IPS-18a (cell line): ENCODE measurements at regions not wholly inside any gene's neighbourhood (a gene's known extent, or its start where the extent isn't known, plus 50 kb on each side); places are given as distances from the start of the nearest gene placed in this dataset.

Experiments
- H3K27ac ChIP-seq: one replicate; pipeline ENCODE4 v1.5.1; 2013; ENCODE audit warnings: low read length
- H3K27me3 ChIP-seq: one replicate; pipeline ENCODE4 v1.6.1; 2013; ENCODE audit warnings: mild to moderate bottlenecking, low read length; ENCODE audit not compliant: control insufficient read depth, insufficient read depth
- H3K36me3 ChIP-seq: one replicate; pipeline ENCODE4 v1.6.1; 2013; ENCODE audit warnings: low read depth, low read length; ENCODE audit not compliant: control insufficient read depth
- H3K4me1 ChIP-seq: one replicate; pipeline ENCODE4 v1.6.1; 2013; ENCODE audit warnings: low read depth, low read length; ENCODE audit not compliant: control insufficient read depth
- H3K4me3 ChIP-seq: one replicate; pipeline ENCODE4 v1.5.1; 2013; ENCODE audit warnings: low read length
- H3K9ac ChIP-seq: one replicate; pipeline ENCODE4 v1.6.1; 2013; ENCODE audit warnings: mild to moderate bottlenecking, low read length, moderate library complexity
- H3K9me3 ChIP-seq: one replicate; pipeline ENCODE4 v1.6.1; 2013; ENCODE audit warnings: low read depth, low read length; ENCODE audit not compliant: control insufficient read depth

DNA sequence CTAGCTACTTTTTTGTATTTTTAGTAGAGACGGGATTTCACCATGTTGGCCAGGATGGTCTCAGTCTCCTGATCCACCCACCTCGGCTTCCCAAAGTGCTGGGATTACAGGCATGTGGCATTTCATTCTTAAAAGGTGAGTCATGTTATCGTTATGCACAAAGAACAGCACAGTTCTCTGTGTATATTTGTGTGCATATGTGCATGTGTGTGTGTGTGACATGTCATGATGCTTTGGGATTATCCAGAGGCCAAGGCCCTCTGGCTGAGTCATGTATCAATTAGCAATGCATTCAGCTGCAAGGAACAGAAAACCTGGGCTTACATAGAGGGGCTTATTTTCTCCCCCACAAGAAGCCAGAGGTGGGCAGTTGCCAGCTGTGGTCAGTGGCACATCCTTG lies 301.7 kb upstream of the KAZN start:
- H3K27me3 ChIP-seq: no peaks in the 10 kb centered on the region
- H3K4me1 ChIP-seq: peaks cover 5% of the 10 kb centered on the region
- H3K4me3 ChIP-seq: no peak overlapping the region
- H3K36me3 ChIP-seq: no peaks in the 10 kb centered on the region
- no peak overlapping the region for H3K9ac ChIP-seq
- no peak overlapping the region for H3K27ac ChIP-seq
- no peaks in the 10 kb centered on the region for H3K9me3 ChIP-seq

DNA sequence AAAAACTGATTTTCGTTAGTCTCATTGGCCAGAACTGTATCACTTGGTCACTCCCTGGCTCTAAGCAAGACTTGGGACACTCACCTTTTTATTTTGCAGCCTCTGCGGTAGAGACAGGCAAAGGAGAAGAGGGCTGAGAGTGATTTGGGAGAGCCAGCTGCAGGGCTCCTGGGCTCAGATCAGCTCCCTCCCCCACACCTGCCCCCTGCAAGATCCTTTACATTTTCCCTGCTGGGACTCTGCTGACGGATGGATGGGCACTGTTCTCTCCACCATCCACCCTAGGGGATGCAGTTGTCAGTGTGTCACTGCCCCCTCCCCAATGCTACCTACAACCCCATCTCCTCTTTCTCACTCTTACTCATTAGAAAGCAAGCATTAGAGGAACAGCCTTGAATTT lies 301.1 kb upstream of the KAZN start:
- Histone ChIP-seq H3K36me3 (no peaks in the 10 kb centered on the region), H3K27me3 (no peaks in the 10 kb centered on the region)

DNA sequence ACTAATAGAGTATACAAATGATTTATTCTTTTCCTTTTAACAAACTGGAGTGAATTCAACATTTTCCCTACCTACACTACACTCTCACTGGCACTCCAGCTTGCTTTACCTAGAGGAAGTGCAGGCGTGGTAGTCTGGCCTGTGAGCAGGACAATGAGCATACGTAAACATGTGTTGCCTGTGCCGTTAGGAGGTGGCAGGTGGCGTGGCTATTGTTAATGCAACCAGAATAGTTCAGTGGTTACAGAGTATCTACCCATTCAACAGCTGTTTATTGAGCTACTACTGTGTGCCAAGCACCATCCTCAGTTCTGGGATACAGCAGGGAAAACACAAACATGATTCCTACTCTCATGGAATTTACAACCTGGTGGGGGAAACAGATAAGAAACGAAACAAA lies 299.7 kb upstream of the KAZN start:
- no peak overlapping the region for H3K4me3 ChIP-seq
- H3K27me3 ChIP-seq: no peaks in the 10 kb centered on the region
- H3K27ac ChIP-seq: no peak overlapping the region
- no peaks in the 10 kb centered on the region for H3K36me3 ChIP-seq
- H3K4me1 ChIP-seq: peaks cover 5% of the 10 kb centered on the region
- no peaks in the 10 kb centered on the region for H3K9me3 ChIP-seq
- H3K9ac ChIP-seq: no peak overlapping the region

More for the DNA sequence above, 301.1 kb upstream of the KAZN start:
- Histone ChIP-seq H3K27ac (no peak overlapping the region), H3K9ac (no peak overlapping the region), H3K9me3 (no peaks in the 10 kb centered on the region), H3K4me3 (no peak overlapping the region), H3K4me1 (peaks cover 5% of the 10 kb centered on the region)

DNA sequence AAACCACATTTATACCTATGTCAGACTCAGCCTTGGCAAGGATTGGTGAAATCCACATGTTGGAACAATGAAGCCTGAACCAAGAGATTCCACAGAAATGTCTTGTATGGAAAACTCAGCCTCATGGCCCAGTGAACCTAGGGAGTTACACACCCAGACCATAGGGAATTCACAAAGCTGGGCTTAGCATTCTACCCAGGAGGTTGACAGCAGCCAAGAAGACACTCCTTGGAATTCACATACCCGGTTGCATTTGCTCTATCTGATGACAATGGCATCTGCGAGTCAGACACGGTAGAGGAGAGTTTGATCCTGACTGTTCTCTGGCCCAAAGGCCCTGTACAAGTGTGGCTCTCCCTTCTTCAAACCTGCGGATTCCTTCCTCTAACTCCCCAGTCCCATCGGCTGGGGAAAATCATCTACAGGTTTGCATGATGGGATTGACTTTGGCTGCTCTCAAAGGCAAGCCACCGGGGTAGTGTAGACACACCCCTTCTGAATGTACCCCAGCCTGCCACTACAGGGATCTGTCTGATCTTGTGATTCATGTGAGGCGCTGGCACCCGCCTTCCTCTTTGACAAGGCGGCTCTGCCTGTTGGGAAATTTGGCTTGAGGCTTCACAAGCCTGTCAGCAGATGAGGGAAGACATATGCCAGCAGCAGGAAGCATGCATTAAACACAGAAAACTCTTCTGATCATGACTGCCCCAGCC lies 297.3 kb upstream of the KAZN start:
- no peaks in the 10 kb centered on the region for H3K9me3 ChIP-seq
- no peak overlapping the region for H3K4me3 ChIP-seq
- no peak overlapping the region for H3K27ac ChIP-seq
- H3K36me3 ChIP-seq: no peaks in the 10 kb centered on the region
- H3K9ac ChIP-seq: no peak overlapping the region
- H3K27me3 ChIP-seq: no peaks in the 10 kb centered on the region
- H3K4me1 ChIP-seq: peaks cover 5% of the 10 kb centered on the region

DNA sequence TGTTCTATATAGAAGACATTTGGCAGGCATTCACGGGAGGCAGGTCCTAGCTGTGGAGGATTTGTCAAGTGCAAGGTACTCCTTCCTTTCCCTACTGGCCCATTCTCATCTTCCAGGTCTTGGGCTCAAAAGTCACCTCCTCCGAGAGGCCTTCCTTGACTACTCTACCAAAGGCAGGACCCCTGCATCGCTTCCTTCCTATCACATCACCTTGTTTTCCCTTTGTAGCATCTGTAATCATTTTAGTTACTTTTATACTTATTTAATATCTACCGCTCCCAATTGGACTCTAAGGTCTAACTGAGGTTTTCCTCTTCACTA lies 296.8 kb upstream of the KAZN start:
- Histone ChIP-seq H3K9me3 (no peaks in the 10 kb centered on the region), H3K36me3 (no peaks in the 10 kb centered on the region), H3K9ac (no peak overlapping the region), H3K27me3 (no peaks in the 10 kb centered on the region), H3K4me1 (peaks cover 5% of the 10 kb centered on the region), H3K4me3 (no peak overlapping the region), H3K27ac (no peak overlapping the region)

DNA sequence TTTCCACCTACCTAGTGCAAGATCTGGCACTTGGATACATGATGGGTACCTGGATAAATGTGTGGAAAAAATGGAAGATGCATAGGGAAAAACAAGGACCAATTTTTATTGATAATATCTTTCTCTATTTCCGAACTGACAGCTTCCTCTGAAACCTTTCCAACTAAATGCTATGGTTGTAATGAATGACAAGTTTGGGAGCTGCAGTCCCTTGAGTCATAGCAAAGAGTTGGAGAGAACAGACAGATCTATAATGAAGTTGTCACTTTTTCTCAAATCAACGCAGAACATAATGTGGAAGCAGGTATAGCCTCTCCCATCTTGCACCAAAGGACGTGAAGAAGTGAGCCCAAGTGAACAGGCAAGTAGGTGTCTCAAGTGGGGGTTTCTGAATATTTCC lies 296.5 kb upstream of the KAZN start:
- H3K27me3 ChIP-seq: no peaks in the 10 kb centered on the region
- H3K9me3 ChIP-seq: no peaks in the 10 kb centered on the region
- H3K9ac ChIP-seq: no peak overlapping the region
- H3K36me3 ChIP-seq: no peaks in the 10 kb centered on the region
- peaks cover 2% of the 10 kb centered on the region for H3K4me1 ChIP-seq
- no peak overlapping the region for H3K4me3 ChIP-seq
- H3K27ac ChIP-seq: no peak overlapping the region

DNA sequence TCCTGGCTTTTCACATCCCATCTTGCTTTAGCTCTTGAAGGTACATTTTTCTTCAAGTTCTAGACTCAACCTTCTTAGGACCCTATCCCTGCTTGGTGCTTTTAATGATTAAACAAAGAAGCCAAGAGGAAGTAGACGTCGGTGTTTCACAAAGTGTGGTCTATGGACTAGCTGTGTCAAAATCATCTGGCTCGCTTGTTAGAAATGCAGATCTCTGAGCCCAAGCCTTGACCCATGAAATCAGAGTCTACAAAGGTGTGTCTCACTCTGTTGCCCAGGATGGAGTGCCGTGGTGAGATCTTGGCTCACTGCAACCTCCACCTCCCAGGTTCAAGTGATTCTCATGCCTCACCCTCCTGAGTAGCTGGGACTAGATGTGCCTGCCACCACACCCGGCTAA lies 295.5 kb upstream of the KAZN start:
- H3K9me3 ChIP-seq: no peaks in the 10 kb centered on the region
- no peaks in the 10 kb centered on the region for H3K4me1 ChIP-seq
- H3K9ac ChIP-seq: no peak overlapping the region
- no peaks in the 10 kb centered on the region for H3K27me3 ChIP-seq
- H3K27ac ChIP-seq: no peak overlapping the region
- no peak overlapping the region for H3K4me3 ChIP-seq
- H3K36me3 ChIP-seq: no peaks in the 10 kb centered on the region

DNA sequence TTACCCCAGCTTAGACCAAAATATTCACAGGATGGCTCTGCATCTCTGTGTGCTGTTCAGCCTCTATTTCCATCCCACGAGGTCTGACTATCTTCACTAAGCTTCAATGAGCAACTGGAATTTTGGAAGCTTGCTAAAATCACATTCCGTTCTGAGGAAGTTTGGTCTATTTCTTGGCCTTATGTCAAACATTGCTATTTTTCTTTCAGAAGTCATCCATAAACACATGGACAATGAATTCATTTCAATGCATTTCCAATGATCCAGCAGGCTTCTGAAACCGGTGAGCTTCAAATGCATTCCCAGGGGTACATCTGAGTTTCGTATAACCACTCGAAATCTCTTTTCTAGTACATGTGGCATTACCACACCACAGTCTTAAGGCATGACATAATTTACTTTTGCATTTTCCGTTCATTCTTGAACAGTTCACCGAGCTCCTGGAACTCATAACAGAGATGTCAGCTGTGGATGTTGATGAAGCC lies 294.1 kb upstream of the KAZN start:
- Histone ChIP-seq H3K27ac (no peak overlapping the region), H3K9me3 (no peaks in the 10 kb centered on the region), H3K4me1 (no peaks in the 10 kb centered on the region), H3K9ac (no peak overlapping the region), H3K27me3 (no peaks in the 10 kb centered on the region), H3K4me3 (no peak overlapping the region), H3K36me3 (no peaks in the 10 kb centered on the region)

DNA sequence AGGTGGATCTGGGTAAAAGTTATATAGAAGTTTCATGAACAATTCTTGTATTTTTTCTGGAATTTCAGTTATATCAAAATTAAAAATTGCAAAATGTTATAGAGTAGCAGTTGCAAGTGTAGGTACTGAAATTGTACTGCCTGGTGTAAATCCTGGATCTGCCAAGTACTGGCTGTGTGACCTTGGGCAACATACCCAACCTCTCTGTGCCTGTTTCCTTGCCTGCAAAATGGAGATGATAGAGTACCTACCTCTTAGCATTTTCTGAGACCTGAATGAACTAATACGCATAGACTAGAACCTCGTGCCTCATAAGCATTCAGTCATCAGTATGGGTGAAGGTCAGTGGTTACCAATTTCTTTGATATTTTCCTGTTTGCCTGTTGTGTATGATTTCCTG lies 290.0 kb upstream of the KAZN start:
- Histone ChIP-seq H3K4me1 (no peaks in the 10 kb centered on the region), H3K9me3 (no peaks in the 10 kb centered on the region)

DNA sequence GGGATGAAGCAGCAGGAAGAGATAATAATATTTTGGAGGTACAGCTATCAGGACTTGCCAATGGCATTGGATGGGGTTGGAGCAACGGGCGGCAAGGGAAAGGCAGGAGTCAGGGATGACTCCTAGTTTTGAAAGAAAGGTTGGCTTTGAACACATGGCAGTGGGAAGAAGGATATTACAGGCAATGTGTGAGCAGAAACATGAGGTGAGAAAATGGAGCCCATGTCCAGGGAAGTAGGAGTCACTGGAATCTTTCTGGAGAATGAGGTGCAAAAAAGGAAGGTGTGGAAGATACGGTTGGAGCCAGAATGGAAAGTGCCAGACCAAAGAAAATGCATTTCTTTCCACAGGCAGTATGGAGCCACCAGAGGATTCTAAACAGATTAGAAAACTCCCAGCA lies 288.5 kb upstream of the KAZN start:
- Histone ChIP-seq H3K27ac (no peak overlapping the region), H3K4me3 (no peak overlapping the region), H3K36me3 (no peaks in the 10 kb centered on the region), H3K27me3 (no peaks in the 10 kb centered on the region), H3K4me1 (no peaks in the 10 kb centered on the region), H3K9me3 (no peaks in the 10 kb centered on the region), H3K9ac (no peak overlapping the region)

More for the DNA sequence above, 290.0 kb upstream of the KAZN start:
- Histone ChIP-seq H3K4me3 (no peak overlapping the region), H3K36me3 (no peaks in the 10 kb centered on the region), H3K27me3 (no peaks in the 10 kb centered on the region), H3K27ac (no peak overlapping the region), H3K9ac (no peak overlapping the region)

DNA sequence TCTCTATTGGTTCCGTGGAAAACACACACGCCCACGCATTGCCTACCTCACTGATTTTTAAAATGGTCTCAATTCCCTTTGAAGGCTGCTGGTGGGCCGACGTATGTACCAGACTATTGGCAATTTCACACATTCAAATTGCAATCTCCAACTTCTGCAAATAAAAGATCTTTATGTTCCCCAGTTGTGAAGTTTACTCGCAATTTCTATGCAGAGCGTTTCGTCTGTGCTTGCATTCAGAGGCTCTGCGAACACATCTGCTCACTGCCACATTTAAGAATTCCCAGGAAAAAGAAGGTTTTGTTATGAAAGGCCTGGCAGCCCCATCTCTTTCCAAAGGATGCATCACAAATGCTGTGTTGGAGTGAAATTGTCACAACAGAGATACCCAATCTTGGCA lies 288.0 kb upstream of the KAZN start:
- Histone ChIP-seq H3K9ac (no peak overlapping the region), H3K27me3 (no peaks in the 10 kb centered on the region), H3K9me3 (no peaks in the 10 kb centered on the region), H3K27ac (no peak overlapping the region), H3K4me3 (no peak overlapping the region), H3K36me3 (no peaks in the 10 kb centered on the region), H3K4me1 (no peaks in the 10 kb centered on the region)

DNA sequence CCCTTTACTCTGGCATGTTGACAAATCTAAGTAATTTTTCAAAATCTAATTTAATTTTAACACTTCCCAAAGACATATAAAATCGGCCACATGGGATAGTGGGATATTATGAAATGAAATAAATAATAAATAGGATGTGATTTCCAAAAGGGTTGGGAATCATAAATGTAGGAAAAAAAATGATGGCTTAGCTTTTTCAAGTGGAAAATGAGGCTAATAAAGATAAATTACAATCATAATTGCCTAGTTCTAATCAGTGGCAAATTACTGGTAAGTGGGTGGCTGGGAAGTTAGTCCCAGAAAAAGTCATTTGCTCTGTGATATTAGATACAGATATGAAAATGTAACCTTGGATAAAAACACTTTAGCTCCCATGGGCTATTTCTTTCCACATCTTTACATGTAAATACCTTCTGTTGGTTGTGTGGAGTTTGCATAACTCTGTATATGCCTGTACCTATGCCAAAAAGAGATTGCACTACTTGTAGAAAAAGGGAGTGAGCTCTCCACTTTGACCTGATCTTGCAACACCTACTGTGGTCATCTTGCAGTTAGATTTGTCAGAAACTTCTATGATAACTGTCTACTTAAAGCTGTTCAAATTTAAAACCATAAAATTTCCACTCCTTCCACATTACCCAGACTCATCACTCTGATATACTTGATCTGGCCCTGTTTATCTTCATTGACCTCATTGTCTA lies 284.6 kb upstream of the KAZN start:
- H3K4me3 ChIP-seq: no peak overlapping the region
- no peak overlapping the region for H3K9ac ChIP-seq
- no peak overlapping the region for H3K27ac ChIP-seq
- H3K4me1 ChIP-seq: no peaks in the 10 kb centered on the region
- no peaks in the 10 kb centered on the region for H3K36me3 ChIP-seq
- no peaks in the 10 kb centered on the region for H3K9me3 ChIP-seq
- H3K27me3 ChIP-seq: no peaks in the 10 kb centered on the region
